Hepatic stellate cell (primary cell): ENCODE measurements at regions not wholly inside any gene's neighbourhood (a gene's known extent, or its start where the extent isn't known, plus 50 kb on each side); places are given as distances from the start of the nearest gene placed in this dataset.
"Not testable (repeated sequence)": the region's sequence is repeated elsewhere in the genome, so short reads cannot be mapped to it uniquely, and the experiment has no call there.

Experiments used
- DNase-seq: peaks from one replicate; pipeline ENCODE4 v3.0.0; 2011; ENCODE audit warnings: low spot score

GRCh38 chr13:24618011-24618955, 61.9 kb upstream of the ATP12A start:
- DNase-seq, result no peak

GRCh38 chr13:24619282-24619681, 60.9 kb upstream of the ATP12A start:
- DNase-seq, result no peak

GRCh38 chr13:24622481-24623148, 57.6 kb upstream of the ATP12A start:
- not testable (repeated sequence) for DNase-seq

GRCh38 chr13:24623149-24623665, 57.0 kb upstream of the ATP12A start:
- no peak for DNase-seq

- no peak for DNase-seq
Observed at GRCh38 chr13:24624363-24624762, 55.8 kb upstream of the ATP12A start.

- no peak for DNase-seq
Observed at GRCh38 chr13:24624801-24625231, 55.4 kb upstream of the ATP12A start.

GRCh38 chr13:24625331-24625731, 54.9 kb upstream of the ATP12A start:
- DNase-seq, result no peak

GRCh38 chr13:24625870-24626849, 54.0 kb upstream of the ATP12A start:
- DNase-seq, result no peak

GRCh38 chr13:24627090-24627714, 53.0 kb upstream of the ATP12A start:
- DNase-seq, result no peak

- DNase-seq, result no peak
Observed at GRCh38 chr13:24627946-24628345, 52.3 kb upstream of the ATP12A start.

- no peak for DNase-seq
Observed at GRCh38 chr13:24629320-24629719, 50.9 kb upstream of the ATP12A start.

- no peak for DNase-seq
Observed at GRCh38 chr13:24630121-24630520, 50.1 kb upstream of the ATP12A start.
